ENCODE measurements at regions not wholly inside any gene's neighbourhood (a gene's known extent, or its start where the extent isn't known, plus 50 kb on each side); places are given as distances from the start of the nearest gene placed in this dataset.

- Histone ChIP-seq H3K4me3 (no peak overlapping the region), H3K36me3 (no peaks in the 10 kb centered on the region), H3K9me3 (peaks cover 0 to 21% (median 15%) of the 10 kb centered on the region in 8 donors), H3K27me3 (replicated peaks in 1 of 7) (no peaks in the 10 kb centered on the region), H3K27ac (no peak overlapping the region), H3K4me1 (peaks cover 0 to 10% (median 2%) of the 10 kb centered on the region in 6 donors)
- 63 to 68% (median 64%) methylated on average over 7 of the region's 7 CpGs for WGBS, 5 donors
- DNase-seq = no peak
- intact Hi-C loops (cut with DNase I; ENCODE audit: low total_unique reads) = no loop called here
- TF ChIP-seq POLR2A (IDR thresholded peaks at IDR 0.05) = no peak
- peak; percentile 58 to 87 (median 80) for TF ChIP-seq CTCF (IDR thresholded peaks at IDR 0.05 in 8 of 11, conservative IDR thresholded peaks at IDR 0.05 in 3 of 11)
- no peak for TF ChIP-seq POLR2AphosphoS5 (IDR thresholded peaks at IDR 0.05)
Observed at GRCh38 chr7:106166651-106167342, 54.7 kb upstream of the SYPL1 start.

DNA sequence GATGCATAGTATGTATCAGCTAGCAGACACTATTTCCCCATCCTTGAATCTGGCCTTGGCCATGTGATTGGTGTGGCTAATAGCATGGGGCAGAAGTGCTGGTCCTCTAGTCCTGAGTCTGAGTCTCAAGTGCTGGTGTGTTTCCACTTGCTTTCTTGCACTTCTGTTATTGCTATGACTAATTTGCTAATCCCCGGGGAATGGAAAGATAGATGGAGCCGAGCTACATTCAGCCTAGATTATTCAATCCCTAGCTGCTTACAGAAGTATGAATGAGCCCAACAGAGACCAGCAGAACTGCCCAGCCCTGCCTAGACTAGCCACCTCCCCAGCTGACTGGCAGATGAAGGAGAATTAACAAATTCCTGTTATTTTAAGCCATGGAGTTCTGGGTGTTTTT, 53.2 kb upstream of the SYPL1 start:
- peaks cover 0 to 21% (median 15%) of the 10 kb centered on the region in 8 donors for H3K9me3 ChIP-seq
- no peak overlapping the region for H3K4me3 ChIP-seq
- H3K36me3 ChIP-seq = no peaks in the 10 kb centered on the region
- TF ChIP-seq POLR2AphosphoS5 (IDR thresholded peaks at IDR 0.05) (no peak), POLR2A (IDR thresholded peaks at IDR 0.05) (no peak), CTCF (IDR thresholded peaks at IDR 0.05 in 8 of 11, conservative IDR thresholded peaks at IDR 0.05 in 3 of 11) (no peak)
- 48 to 73% (median 65%) methylated on average over 2 of the region's 2 CpGs for WGBS, 5 donors
- no peaks in the 10 kb centered on the region for H3K27me3 ChIP-seq (replicated peaks in 1 of 7)
- intact Hi-C loops (cut with DNase I; ENCODE audit: low total_unique reads) = no loop called here
- H3K4me1 ChIP-seq = peaks cover 0 to 10% (median 2%) of the 10 kb centered on the region in 6 donors
- H3K27ac ChIP-seq = no peak overlapping the region
- DNase-seq = no peak

- Histone ChIP-seq H3K4me3 (no peak overlapping the region), H3K9me3 (peaks cover 0 to 21% (median 15%) of the 10 kb centered on the region in 8 donors), H3K27me3 (replicated peaks in 1 of 7) (no peaks in the 10 kb centered on the region), H3K27ac (no peak overlapping the region), H3K4me1 (peaks cover 0 to 10% (median 2%) of the 10 kb centered on the region in 6 donors), H3K36me3 (no peaks in the 10 kb centered on the region)
- TF ChIP-seq CTCF (IDR thresholded peaks at IDR 0.05 in 8 of 11, conservative IDR thresholded peaks at IDR 0.05 in 3 of 11) = no peak
- no peak for TF ChIP-seq POLR2A (IDR thresholded peaks at IDR 0.05)
- TF ChIP-seq POLR2AphosphoS5 (IDR thresholded peaks at IDR 0.05) = no peak
- no peak for DNase-seq
- intact Hi-C loops (cut with DNase I; ENCODE audit: low total_unique reads) = no loop called here
Observed at GRCh38 chr7:106163257-106163656, 51.1 kb upstream of the SYPL1 start.
